Bronchial epithelial cell (primary cell): ENCODE measurements at regions not wholly inside any gene's neighbourhood (a gene's known extent, or its start where the extent isn't known, plus 50 kb on each side); places are given as distances from the start of the nearest gene placed in this dataset.

ENCODE experiments used
- DNase-seq: peaks from one replicate; pipeline ENCODE4 v3.0.0-alpha.2; 2010; ENCODE audit warnings: low read depth
- FAIRE-seq: peaks from 2 replicates; lab custom pipeline; 2011; peaks lifted over from hg19 to GRCh38; lab: Jason Lieb, UNC
- H3K27me3 ChIP-seq: 2 replicates; pipeline ENCODE4 v1.5.1; 2011; ENCODE audit warnings: low read length; ENCODE audit not compliant: control insufficient read depth, insufficient read depth
- H3K36me3 ChIP-seq: 2 replicates; pipeline ENCODE4 v1.5.1; 2011; ENCODE audit warnings: low read length; ENCODE audit not compliant: control insufficient read depth, insufficient read depth
- H3K4me3 ChIP-seq: 2 replicates; pipeline ENCODE4 v1.5.1; 2011; ENCODE audit warnings: mild to moderate bottlenecking, low read depth, low read length, control low read depth
- TF ChIP-seq, protein P1 (sequence below): IDR thresholded peaks from 2 replicates; pipeline ENCODE4 v1.5.1; 2011; ENCODE audit warnings: mild to moderate bottlenecking, moderate library complexity, low read length, control low read depth, inconsistent platforms; ENCODE audit not compliant: insufficient read depth, severe bottlenecking

DNA sequence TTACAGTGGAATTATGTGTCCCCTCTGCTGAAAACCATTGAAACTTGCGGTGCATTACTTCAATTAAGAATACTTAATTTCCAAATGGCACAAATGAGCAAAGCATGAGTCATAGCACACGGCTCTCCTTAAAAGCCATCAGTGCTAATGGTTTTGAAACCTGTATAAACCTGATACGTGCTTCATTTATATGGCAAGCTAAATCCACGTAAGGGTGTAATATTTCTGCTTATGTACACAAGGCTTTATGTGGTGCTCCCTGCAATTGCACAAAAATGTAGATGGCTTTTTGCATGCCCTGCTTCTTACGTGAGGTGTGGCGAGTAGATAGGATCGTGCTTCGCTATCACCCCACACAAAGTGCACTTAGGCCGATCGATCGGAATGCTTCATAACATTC is 840.9 kb downstream of the GALR1 start:
- peak; percentile 75 for DNase-seq
- TF ChIP-seq, protein P1, sequence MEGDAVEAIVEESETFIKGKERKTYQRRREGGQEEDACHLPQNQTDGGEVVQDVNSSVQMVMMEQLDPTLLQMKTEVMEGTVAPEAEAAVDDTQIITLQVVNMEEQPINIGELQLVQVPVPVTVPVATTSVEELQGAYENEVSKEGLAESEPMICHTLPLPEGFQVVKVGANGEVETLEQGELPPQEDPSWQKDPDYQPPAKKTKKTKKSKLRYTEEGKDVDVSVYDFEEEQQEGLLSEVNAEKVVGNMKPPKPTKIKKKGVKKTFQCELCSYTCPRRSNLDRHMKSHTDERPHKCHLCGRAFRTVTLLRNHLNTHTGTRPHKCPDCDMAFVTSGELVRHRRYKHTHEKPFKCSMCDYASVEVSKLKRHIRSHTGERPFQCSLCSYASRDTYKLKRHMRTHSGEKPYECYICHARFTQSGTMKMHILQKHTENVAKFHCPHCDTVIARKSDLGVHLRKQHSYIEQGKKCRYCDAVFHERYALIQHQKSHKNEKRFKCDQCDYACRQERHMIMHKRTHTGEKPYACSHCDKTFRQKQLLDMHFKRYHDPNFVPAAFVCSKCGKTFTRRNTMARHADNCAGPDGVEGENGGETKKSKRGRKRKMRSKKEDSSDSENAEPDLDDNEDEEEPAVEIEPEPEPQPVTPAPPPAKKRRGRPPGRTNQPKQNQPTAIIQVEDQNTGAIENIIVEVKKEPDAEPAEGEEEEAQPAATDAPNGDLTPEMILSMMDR: no peak
- FAIRE-seq: no peak

DNA sequence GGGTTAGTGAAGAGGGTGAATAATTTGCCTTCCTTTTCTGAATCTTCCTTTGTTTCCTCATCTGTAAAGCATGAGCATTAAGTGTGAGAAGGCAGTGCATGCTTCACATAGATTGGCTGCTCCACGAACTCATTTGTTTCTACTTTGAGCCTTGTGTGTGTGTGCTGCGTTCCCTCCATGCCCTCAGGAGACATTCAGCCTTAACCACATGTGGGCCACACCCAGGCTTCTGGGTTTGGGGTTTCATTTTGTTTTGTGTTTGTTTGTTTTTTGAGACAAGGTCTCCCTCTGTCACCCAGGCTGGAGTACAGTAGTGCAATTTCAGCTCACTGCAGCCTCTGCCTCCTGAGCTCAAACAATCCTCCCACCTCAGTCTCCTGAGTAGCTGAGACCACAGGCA is 843.3 kb downstream of the GALR1 start:
- no peak for FAIRE-seq
- TF ChIP-seq, protein P1: no peak
- no peaks in the 10 kb centered on the region for H3K27me3 ChIP-seq
- no peak for DNase-seq
- no peak overlapping the region for H3K4me3 ChIP-seq
- no peaks in the 10 kb centered on the region for H3K36me3 ChIP-seq

More for the DNA sequence above, 840.9 kb downstream of the GALR1 start:
- Histone ChIP-seq H3K36me3 (no peaks in the 10 kb centered on the region), H3K4me3 (no peak overlapping the region), H3K27me3 (no peaks in the 10 kb centered on the region)

DNA sequence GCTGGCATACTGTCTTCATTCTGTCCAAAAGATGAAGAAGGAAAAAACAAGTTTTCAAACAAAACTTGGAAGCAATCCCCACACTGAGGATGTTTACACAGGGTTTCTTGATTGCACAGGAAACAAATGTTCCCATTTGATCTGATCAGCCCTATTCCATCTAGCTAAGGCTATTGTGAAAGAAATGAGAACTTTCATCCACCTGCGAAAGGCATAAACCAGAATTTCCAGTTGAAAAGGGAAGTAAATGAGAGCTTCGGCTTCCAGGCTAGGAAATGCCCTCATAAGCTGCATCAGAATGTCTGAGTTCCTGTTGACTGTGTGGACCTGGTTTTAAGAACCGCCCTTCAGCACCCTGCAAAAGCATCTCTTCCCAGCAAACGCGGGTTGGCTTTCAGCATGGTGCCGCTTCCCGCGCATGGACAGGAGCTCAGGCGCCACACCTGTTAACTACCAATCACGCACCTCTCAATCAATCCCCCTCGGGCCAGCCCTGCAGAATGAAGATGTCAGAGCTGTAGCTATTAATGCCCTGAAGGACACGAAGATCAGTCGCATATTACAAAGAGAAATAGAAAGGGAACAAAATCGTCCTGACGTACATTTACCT is 850.4 kb downstream of the GALR1 start:
- DNase-seq: no peak
- no peak for FAIRE-seq
- H3K4me3 ChIP-seq: no peak overlapping the region
- no peaks in the 10 kb centered on the region for H3K36me3 ChIP-seq
- no peaks in the 10 kb centered on the region for H3K27me3 ChIP-seq
- TF ChIP-seq, protein P1: no peak

DNA sequence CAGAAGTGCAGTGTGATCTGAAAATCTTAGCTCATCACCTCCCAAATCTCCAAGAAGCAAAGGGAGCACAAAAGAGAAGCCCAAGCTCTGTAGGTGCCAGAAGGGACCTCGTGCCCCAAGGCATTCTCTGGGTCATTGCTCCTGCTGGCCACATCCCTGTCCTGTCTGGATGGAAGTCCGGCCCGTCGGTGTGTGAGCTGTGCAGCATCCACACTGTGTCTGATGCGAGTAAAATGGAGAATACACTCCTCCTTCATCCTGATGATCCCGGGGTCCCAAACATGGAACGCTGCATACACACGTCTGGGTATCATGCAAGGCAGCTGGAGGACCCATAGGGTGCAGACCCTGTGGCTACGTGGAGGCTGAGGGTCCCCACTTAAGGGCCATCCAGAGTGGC is 851.4 kb downstream of the GALR1 start:
- H3K27me3 ChIP-seq: no peaks in the 10 kb centered on the region
- no peaks in the 10 kb centered on the region for H3K36me3 ChIP-seq
- TF ChIP-seq, protein P1: no peak
- DNase-seq (no peak), FAIRE-seq (no peak)
- H3K4me3 ChIP-seq: no peak overlapping the region

DNA sequence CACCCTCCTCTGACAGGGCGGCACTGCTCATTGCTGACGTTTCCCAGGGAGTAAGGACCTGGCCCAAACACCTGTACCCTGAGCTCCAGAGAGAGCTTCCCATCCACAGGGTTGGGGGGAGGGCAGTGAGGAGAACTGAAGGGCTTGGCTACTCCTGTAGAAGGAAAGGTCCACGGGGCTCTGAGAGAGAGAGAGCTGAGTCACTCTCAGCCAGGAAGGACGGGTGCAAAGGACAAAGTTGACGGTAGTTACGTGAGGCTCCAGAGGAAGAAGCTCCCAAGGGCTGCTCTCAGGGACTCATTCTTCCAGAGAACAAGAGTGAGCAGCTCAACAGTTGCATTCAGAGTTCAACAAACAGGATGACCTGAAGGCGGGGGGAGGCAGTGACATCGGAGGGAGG is 852.5 kb downstream of the GALR1 start:
- Histone ChIP-seq H3K36me3 (no peaks in the 10 kb centered on the region), H3K27me3 (no peaks in the 10 kb centered on the region), H3K4me3 (no peak overlapping the region)
- FAIRE-seq (no peak), DNase-seq (no peak)
- TF ChIP-seq, protein P1: no peak

DNA sequence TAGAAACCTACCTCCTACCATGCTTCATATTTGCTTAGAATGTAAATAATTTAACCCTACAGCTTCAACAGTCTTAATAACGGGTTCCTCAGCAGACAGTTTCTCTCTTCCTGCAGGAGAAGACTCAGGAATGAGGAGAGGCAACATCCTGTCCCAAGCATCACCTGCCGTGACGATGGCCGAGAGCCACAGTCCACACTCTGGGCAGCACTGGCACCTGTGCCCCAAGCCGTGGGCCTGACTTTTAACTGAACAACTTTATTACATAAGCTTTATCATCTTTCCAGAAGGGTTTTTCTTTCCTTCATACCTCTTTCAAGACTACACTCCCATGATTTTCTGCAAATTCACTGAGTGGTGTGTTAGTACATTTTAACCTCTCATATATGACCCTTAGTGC is 856.0 kb downstream of the GALR1 start:
- Histone ChIP-seq H3K27me3 (no peaks in the 10 kb centered on the region), H3K4me3 (no peak overlapping the region), H3K36me3 (no peaks in the 10 kb centered on the region)
- FAIRE-seq (no peak), DNase-seq (no peak)
- TF ChIP-seq, protein P1: no peak
